Putamen (tissue), 1 donor: ENCODE measurements at regions not wholly inside any gene's neighbourhood (a gene's known extent, or its start where the extent isn't known, plus 50 kb on each side); places are given as distances from the start of the nearest gene placed in this dataset.
A peak's percentile ranks its signal among the peaks of the same experiment; 100 is the strongest.

Experiments
- DNase-seq: peaks from one replicate; pipeline ENCODE4 v3.0.0-alpha.2; 2016; ENCODE audit warnings: low spot score

DNA sequence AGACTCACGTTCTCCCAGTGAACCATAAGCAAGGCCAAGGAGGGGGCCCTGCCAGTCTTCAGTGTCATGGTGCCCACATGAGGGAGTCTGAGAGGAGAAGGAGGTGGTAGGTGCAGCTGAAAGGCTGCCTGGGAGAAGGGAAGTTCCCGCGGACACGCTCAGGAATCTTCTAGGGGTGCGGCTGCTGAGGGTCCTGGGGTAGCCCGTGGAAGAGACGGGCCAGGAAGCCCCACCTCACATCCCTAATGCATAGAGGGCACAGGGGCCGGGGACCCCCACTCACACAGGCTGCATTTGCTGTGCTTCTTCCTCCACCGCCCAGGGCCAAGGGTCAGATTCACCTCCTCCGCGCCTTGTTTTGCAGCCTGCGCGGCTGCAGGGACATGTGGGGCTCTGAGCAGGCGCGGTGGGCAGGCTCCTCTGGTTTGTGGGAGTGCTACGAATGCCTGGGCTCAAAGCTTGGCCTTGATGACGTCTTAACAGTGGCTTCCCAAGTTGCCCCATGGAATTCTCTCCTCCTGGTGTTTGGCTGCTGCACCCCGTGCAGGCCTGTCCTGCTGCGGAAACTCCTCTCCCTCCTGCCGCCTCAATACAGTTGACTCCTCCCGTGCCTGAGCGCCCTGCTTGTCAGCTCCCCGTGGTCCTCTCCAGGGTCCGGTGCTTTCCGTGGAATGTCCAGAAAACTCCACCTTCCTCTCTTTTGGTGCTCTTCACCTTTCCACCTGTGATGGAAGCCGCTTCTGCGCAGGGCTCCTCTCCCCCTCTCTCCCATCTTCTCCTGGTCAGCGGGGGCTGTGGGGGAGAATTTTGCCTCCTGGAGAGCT is 95.7 kb downstream of the VAPA start:
- no peak for DNase-seq

GRCh38 chr18:10010611-10011015 is 96.8 kb downstream of the VAPA start:
- peak; percentile 79 for DNase-seq

DNA sequence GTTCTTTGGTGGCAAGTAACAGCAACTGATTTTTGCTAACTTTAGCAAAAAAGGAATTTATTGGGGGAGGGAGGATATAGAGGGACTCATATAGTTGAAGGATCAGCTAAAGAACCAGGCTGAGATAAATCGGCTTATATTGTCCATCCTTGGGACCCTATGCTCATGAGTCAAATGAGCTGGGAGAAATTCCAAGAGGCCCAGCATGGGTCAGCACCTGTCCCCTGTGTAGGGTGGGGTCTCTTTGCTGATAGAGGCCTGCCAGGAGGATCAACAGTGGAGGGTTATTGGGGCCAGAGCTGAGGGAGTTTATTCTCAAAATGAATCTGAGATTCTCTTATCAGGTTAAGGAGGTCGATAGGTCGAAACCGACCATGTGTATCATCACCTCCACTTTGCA is 97.2 kb downstream of the VAPA start:
- no peak for DNase-seq

DNA sequence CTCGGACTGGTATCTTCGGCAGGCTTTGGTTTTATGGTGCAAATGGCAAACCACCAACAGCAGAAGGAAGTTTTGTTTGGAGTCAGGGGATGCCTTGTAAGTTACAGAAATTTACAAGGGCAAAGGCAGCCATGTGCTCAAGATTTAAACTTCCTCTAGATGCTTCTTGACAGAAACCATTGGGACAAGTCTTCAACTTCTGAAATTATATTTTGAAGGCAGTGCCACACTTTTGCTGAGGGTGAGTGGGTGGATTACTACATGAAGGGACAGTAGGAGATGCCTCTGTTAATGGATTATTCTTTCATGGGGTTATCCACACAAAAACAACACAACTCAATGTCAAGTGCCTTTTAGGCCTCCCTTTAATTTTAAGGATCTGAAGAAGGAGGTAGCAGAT is 97.9 kb downstream of the VAPA start:
- no peak for DNase-seq

GRCh38 chr18:10012526-10012925 is 98.7 kb downstream of the VAPA start:
- DNase-seq = no peak

DNA sequence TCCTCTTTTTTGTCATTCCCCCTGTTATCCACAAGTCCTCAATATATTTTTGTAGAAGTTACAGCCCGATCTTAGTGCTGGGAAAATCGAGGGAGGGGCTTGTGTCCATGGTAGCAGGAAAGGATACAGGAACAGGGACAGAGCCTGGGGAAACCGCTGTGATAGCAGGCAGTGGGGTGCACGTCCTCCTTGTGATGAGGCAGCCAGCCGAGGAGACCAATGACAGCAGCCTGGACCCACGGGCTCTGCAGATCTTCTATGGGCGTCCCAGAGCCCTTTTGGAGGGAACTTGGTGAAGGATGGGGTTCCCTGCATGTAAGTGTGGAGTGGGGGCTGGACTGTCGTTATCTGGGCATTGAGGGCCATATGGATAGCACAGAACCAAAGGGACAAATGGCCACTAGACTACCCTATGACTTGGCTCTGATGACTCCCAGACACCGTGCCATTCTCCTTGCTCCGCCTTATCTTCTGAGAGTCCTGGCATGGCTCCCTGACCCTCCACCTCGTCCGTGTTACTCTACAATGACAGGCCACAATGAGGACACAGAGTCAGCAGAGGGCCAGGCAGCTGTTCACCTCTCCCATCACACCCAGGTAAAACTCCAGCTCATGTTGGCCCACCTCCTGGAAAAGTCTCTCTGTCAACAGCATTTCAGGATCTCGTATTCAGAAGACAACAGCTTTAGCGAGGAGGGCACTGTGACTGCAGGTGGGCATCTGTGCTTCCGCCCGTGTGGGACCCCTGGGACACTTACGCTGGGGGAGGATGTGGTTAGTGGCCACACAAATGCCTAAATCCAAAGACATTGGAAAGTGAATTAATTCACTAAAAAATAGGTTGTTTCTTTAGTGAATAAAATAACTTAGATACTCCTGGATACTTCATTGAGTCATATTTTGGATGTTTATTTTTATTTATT is 100.1 kb downstream of the VAPA start:
- no peak for DNase-seq

- DNase-seq = no peak
Observed at GRCh38 chr18:10015288-10015701, 101.5 kb downstream of the VAPA start.

GRCh38 chr18:10015941-10016819 is 102.4 kb downstream of the VAPA start:
- no peak for DNase-seq

- no peak for DNase-seq
Observed at GRCh38 chr18:10017043-10017442, 103.2 kb downstream of the VAPA start.

GRCh38 chr18:10018289-10018688 is 104.5 kb downstream of the VAPA start:
- DNase-seq = no peak

- no peak for DNase-seq
Observed at GRCh38 chr18:10020171-10020570, 106.4 kb downstream of the VAPA start.

DNA sequence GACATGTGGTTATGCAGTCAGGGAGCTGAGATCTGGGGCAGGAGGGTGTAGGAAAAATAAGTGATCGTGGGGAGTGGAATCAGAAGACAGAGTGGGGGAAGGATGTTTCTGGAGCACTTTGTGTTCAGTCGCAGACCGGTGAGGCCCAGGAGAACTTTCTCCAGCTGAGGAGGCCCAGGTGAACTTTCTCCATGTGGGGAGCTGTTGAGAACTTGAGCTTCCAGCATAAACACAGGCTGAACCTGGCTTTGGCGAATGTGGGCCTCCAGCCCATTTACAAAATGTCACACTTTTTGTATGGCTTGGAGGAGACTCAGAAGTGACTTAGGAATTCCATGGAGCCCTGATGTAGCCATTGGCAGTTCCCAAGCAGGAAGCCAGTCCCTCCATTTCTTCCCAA is 108.5 kb downstream of the VAPA start:
- DNase-seq = no peak

- no peak for DNase-seq
Observed at GRCh38 chr18:10023853-10024570, 110.2 kb downstream of the VAPA start.

DNA sequence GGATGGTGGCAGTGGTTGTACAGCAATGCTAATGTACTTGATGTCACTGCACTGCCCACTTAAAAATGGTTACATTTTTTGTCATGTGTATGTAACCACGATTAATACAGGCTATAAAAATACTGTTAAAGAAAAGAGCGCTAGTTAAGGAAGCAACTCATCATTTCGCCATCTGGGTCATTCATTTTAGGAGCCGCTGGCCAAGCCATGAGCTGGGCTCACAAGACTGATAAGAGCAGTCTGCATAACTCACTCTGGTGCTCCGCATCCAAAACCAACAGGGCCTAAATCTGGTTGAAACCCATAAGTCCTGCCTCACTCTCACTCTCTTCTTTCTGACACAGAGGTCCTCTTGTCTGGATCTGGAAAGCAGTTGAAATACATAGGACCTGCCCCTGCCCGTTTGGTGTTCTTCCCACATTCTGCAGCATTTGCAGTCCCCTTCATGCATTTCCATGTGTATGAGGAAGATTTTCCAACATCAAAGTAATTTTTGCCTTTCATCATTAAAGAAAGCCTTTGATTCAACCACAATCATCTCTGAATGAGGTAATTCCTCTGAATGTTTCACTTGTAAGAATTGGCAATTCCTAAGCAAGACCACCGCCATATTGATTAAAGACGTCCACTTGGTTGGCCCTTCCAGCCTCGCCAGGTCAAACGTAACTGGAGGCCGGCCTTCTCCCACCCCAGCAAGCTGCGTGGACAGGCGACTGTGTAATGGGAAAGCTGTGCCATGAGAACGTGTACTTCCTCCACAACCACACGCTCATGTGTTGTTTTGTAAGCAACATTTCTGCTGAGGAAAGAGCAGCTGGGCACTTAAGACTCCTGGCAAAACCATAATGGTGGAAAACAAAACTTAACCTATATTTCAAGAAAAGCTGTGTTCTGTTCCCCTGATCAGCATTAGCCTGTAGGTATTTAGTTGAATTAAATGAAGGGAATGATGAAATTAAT is 112.2 kb downstream of the VAPA start:
- DNase-seq = no peak

GRCh38 chr18:10027031-10027430 is 113.2 kb downstream of the VAPA start:
- DNase-seq = no peak

DNA sequence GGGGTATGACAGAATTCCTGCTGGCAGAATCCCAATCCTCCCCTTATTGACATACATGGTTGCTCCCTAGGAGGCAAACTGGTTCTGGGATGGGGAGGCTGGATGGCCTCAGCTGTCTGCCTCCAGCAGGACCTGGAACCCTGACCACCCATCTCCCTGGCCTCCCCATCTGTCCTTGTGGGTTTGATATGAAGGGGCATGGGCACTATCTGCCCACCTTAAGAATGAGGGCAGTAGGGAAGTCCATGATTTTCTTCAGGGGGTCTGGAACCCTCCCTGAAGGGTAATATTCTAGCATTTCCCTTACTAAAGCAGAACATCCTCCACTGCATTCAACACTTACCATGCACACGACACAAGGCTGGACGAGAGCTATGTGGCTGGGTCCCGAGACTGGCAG is 113.6 kb downstream of the VAPA start:
- no peak for DNase-seq

- no peak for DNase-seq
Observed at GRCh38 chr18:10029711-10030110, 115.9 kb downstream of the VAPA start.

DNA sequence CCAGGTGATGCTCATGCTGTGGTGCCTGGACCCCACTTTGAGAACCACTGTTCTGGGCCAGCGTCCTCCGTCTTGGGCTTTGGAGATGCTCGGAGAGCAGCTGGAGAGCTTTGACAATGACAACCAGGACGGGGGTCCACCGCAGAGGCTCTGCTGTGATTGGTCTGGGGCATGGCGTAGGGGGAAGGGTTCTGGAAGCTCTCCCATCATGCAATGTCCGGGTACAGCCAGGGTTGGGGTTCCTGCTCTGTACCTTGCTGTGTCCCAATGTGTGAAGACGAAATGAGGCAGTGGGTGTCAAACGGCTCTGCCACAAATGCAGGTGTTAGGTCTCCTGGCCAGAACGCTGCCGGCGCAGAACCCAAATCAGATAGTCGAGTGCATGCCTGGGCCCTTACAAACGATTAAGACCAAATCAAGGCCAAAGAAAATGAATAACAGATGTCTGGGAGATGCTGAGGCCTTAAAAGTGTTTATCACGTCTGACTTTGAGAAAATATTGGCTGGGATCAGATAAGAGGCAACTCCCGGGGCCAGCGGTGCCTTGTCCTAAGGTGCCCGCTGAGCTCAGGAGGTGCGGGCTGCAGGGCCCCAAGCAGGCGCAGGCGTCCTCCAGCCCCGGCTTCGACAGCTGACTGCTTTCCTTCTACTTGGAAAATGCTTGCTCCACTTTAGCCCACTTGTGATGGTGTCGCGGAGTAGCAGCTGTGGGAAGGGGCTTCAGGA is 117.2 kb downstream of the VAPA start:
- no peak for DNase-seq

DNA sequence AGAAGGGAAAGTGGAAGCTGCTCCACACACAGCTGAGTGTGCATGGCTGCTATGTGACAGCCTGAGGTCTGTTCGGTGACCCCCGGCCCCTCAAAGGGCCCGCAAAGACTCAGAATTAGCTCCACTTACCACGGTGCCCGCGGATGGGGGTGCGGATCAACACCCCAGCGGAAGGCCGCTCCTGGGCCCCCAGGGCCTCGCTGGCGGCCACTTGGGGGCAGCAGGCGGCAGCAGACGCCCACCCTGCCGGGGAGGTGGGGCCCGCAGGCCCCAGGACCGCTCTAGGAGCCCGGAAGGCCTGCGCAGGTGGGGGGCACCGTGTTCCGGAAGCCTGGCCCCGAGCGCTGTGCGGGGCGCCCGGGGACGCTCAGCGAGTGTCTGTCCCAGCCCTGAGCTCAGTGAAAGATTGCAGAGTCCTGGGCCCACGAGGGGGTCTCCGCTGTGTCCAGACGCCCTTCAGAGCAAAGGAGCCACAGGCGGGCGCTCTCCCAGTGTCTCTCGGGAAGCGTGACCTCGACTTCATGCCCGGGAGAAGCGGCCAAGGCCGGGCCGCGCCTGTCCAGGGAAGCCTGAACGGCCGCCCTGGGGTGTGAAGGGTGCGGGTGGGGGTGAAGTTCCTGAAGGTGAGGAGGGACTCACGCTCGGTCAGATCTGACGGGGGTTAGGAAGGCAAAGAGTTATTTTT is 118.7 kb downstream of the VAPA start:
- DNase-seq = peak; percentile 34
